Activated CD4-positive, alpha-beta memory T cell treated with anti-CD3 and anti-CD28 coated beads for 36 hours (primary cell): ENCODE measurements at regions not wholly inside any gene's neighbourhood (a gene's known extent, or its start where the extent isn't known, plus 50 kb on each side); places are given as distances from the start of the nearest gene placed in this dataset.

Experiments
- CTCF ChIA-PET: fragments of 350-600 bp; sonication (Branson Sonifier 250); formaldehyde crosslinking; loops from one replicate; lab custom pipeline; 2021; ENCODE audit warnings: antibody characterized with exemption, inconsistent platforms; lab: Charles Lee
- POLR2A ChIA-PET: fragments of 350-600 bp; sonication (Branson Sonifier 250); formaldehyde crosslinking; loops from one replicate; lab custom pipeline; 2021; ENCODE audit warnings: antibody characterized with exemption; lab: Charles Lee
- DNase-seq: peaks from one replicate; pipeline ENCODE4 v3.0.0-alpha.2; 2020
- H3K27ac Mint-ChIP-seq: one replicate; pipeline ENCODE4 v1.8.0; 2021; ENCODE audit warnings: mixed read lengths
- H3K27me3 Mint-ChIP-seq: one replicate; pipeline ENCODE4 v1.8.0; 2021; ENCODE audit warnings: mixed read lengths
- H3K36me3 Mint-ChIP-seq: one replicate; pipeline ENCODE4 v1.8.0; 2021; ENCODE audit warnings: mixed read lengths
- H3K4me1 Mint-ChIP-seq: one replicate; pipeline ENCODE4 v1.8.0; 2021; ENCODE audit warnings: low read depth, mixed read lengths
- H3K4me3 Mint-ChIP-seq: one replicate; pipeline ENCODE4 v1.8.0; 2021; ENCODE audit warnings: mild to moderate bottlenecking, mixed read lengths
- H3K9me3 Mint-ChIP-seq: one replicate; pipeline ENCODE4 v1.8.0; 2021; ENCODE audit warnings: mixed read lengths
- intact Hi-C: fragments of 100-400 bp; cut with micrococcal nuclease; formaldehyde crosslinking; loops from one replicate; pipeline ENCODE4 v1.15.1; 2023

GRCh38 chr12:87690236-87690810, 338.9 kb downstream of the C12orf50 start:
- POLR2A ChIA-PET, result no interaction called here

GRCh38 chr12:87689196-87689595, 340.0 kb downstream of the C12orf50 start:
- H3K4me1 Mint-ChIP-seq, result no peaks in the 10 kb centered on the region
- ChIA-PET CTCF (no interaction called here), POLR2A (no interaction called here)
- H3K27ac Mint-ChIP-seq, result no peak overlapping the region
- no peak overlapping the region for H3K4me3 Mint-ChIP-seq
- intact Hi-C loops, result no loop called here
- peaks cover 4% of the 10 kb centered on the region for H3K9me3 Mint-ChIP-seq
- no peak for DNase-seq
- H3K36me3 Mint-ChIP-seq, result no peaks in the 10 kb centered on the region
- H3K27me3 Mint-ChIP-seq, result no peaks in the 10 kb centered on the region

More at GRCh38 chr12:87690236-87690810, 338.9 kb downstream of the C12orf50 start:
- Mint-ChIP-seq H3K27me3 (no peaks in the 10 kb centered on the region), H3K36me3 (no peaks in the 10 kb centered on the region), H3K4me1 (no peaks in the 10 kb centered on the region), H3K4me3 (no peak overlapping the region), H3K9me3 (peaks cover 4% of the 10 kb centered on the region), H3K27ac (no peak overlapping the region)
- CTCF ChIA-PET, result no interaction called here
- DNase-seq, result no peak
- intact Hi-C loops, result no loop called here

- Mint-ChIP-seq H3K4me1 (no peaks in the 10 kb centered on the region), H3K9me3 (no peaks in the 10 kb centered on the region), H3K36me3 (no peaks in the 10 kb centered on the region), H3K27me3 (no peaks in the 10 kb centered on the region), H3K27ac (no peak overlapping the region), H3K4me3 (no peak overlapping the region)
- ChIA-PET CTCF (no interaction called here), POLR2A (no interaction called here)
- no peak for DNase-seq
- intact Hi-C loops, result no loop called here
Measured at GRCh38 chr12:87687362-87687761, 341.8 kb downstream of the C12orf50 start.

- Mint-ChIP-seq H3K36me3 (no peaks in the 10 kb centered on the region), H3K4me1 (no peaks in the 10 kb centered on the region), H3K4me3 (no peak overlapping the region), H3K9me3 (no peaks in the 10 kb centered on the region), H3K27ac (no peak overlapping the region), H3K27me3 (no peaks in the 10 kb centered on the region)
- DNase-seq, result no peak
- intact Hi-C loops, result no loop called here
- ChIA-PET CTCF (no interaction called here), POLR2A (no interaction called here)
Measured at GRCh38 chr12:87685696-87686095, 343.5 kb downstream of the C12orf50 start.

- Mint-ChIP-seq H3K4me1 (no peaks in the 10 kb centered on the region), H3K27me3 (no peaks in the 10 kb centered on the region), H3K9me3 (no peaks in the 10 kb centered on the region), H3K4me3 (no peak overlapping the region), H3K36me3 (no peaks in the 10 kb centered on the region), H3K27ac (no peak overlapping the region)
- DNase-seq, result no peak
- ChIA-PET CTCF (no interaction called here), POLR2A (no interaction called here)
- intact Hi-C loops, result no loop called here
Measured at GRCh38 chr12:87679251-87679650, 349.9 kb downstream of the C12orf50 start.

- POLR2A ChIA-PET, result no interaction called here
- Mint-ChIP-seq H3K27ac (no peak overlapping the region), H3K4me1 (no peaks in the 10 kb centered on the region), H3K36me3 (no peaks in the 10 kb centered on the region), H3K4me3 (no peak overlapping the region), H3K27me3 (no peaks in the 10 kb centered on the region), H3K9me3 (no peaks in the 10 kb centered on the region)
- CTCF ChIA-PET, result interaction anchor here (0.5 kb wide), 1 partner anchor 32 kb away, joined by 3 read pairs; no protein-coding TSS in a partner anchor
- no peak for DNase-seq
- intact Hi-C loops, result no loop called here
Measured at GRCh38 chr12:87678453-87678852, 350.7 kb downstream of the C12orf50 start.

- H3K36me3 Mint-ChIP-seq, result no peaks in the 10 kb centered on the region
- no peaks in the 10 kb centered on the region for H3K27me3 Mint-ChIP-seq
- no peak overlapping the region for H3K4me3 Mint-ChIP-seq
- POLR2A ChIA-PET, result no interaction called here
- DNase-seq, result no peak
- intact Hi-C loops, result no loop called here
- H3K4me1 Mint-ChIP-seq, result no peaks in the 10 kb centered on the region
- no peaks in the 10 kb centered on the region for H3K9me3 Mint-ChIP-seq
- no peak overlapping the region for H3K27ac Mint-ChIP-seq
- CTCF ChIA-PET, result no interaction called here
Measured at GRCh38 chr12:87676731-87677130, 352.5 kb downstream of the C12orf50 start.

GRCh38 chr12:87671757-87672156, 357.4 kb downstream of the C12orf50 start:
- Mint-ChIP-seq H3K27ac (no peak overlapping the region), H3K4me1 (no peaks in the 10 kb centered on the region), H3K4me3 (no peak overlapping the region), H3K36me3 (no peaks in the 10 kb centered on the region), H3K9me3 (no peaks in the 10 kb centered on the region), H3K27me3 (no peaks in the 10 kb centered on the region)
- DNase-seq, result no peak
- intact Hi-C loops, result no loop called here
- CTCF ChIA-PET, result no interaction called here
- POLR2A ChIA-PET, result no interaction called here

GRCh38 chr12:87670448-87670847, 358.8 kb downstream of the C12orf50 start:
- no peaks in the 10 kb centered on the region for H3K9me3 Mint-ChIP-seq
- H3K4me1 Mint-ChIP-seq, result no peaks in the 10 kb centered on the region
- no peak overlapping the region for H3K4me3 Mint-ChIP-seq
- intact Hi-C loops, result no loop called here
- H3K27ac Mint-ChIP-seq, result no peak overlapping the region
- no peaks in the 10 kb centered on the region for H3K27me3 Mint-ChIP-seq
- ChIA-PET CTCF (no interaction called here), POLR2A (no interaction called here)
- no peaks in the 10 kb centered on the region for H3K36me3 Mint-ChIP-seq
- DNase-seq, result no peak

GRCh38 chr12:87667378-87667777, 361.8 kb downstream of the C12orf50 start:
- H3K9me3 Mint-ChIP-seq, result no peaks in the 10 kb centered on the region
- POLR2A ChIA-PET, result no interaction called here
- peaks cover 2% of the 10 kb centered on the region for H3K4me1 Mint-ChIP-seq
- H3K27me3 Mint-ChIP-seq, result no peaks in the 10 kb centered on the region
- CTCF ChIA-PET, result no interaction called here
- no peak for DNase-seq
- H3K4me3 Mint-ChIP-seq, result no peak overlapping the region
- intact Hi-C loops, result no loop called here
- no peaks in the 10 kb centered on the region for H3K36me3 Mint-ChIP-seq
- no peak overlapping the region for H3K27ac Mint-ChIP-seq

- no peak for DNase-seq
- no peak overlapping the region for H3K4me3 Mint-ChIP-seq
Measured at GRCh38 chr12:87661786-87662377, 367.3 kb downstream of the C12orf50 start.

GRCh38 chr12:87660987-87661774, 368.0 kb downstream of the C12orf50 start:
- intact Hi-C loops, result no loop called here
- no peaks in the 10 kb centered on the region for H3K36me3 Mint-ChIP-seq
- ChIA-PET CTCF (no interaction called here), POLR2A (no interaction called here)
- H3K4me3 Mint-ChIP-seq, result no peak overlapping the region
- H3K27ac Mint-ChIP-seq, result no peak overlapping the region
- no peak for DNase-seq
- no peaks in the 10 kb centered on the region for H3K27me3 Mint-ChIP-seq
- no peaks in the 10 kb centered on the region for H3K9me3 Mint-ChIP-seq
- H3K4me1 Mint-ChIP-seq, result peaks cover 4% of the 10 kb centered on the region

More at GRCh38 chr12:87661786-87662377, 367.3 kb downstream of the C12orf50 start:
- Mint-ChIP-seq H3K4me1 (peaks cover 4% of the 10 kb centered on the region), H3K27ac (no peak overlapping the region), H3K36me3 (no peaks in the 10 kb centered on the region), H3K9me3 (no peaks in the 10 kb centered on the region), H3K27me3 (no peaks in the 10 kb centered on the region)
- POLR2A ChIA-PET, result no interaction called here
- intact Hi-C loops, result no loop called here
- CTCF ChIA-PET, result no interaction called here
